ENCODE measurements at regions not wholly inside any gene's neighbourhood (a gene's known extent, or its start where the extent isn't known, plus 50 kb on each side); places are given as distances from the start of the nearest gene placed in this dataset.

- Histone ChIP-seq H3K27me3 (no peaks in the 10 kb centered on the region), H3K36me3 (no peaks in the 10 kb centered on the region), H3K9me3 (no peaks in the 10 kb centered on the region), H3K4me3 (no peak overlapping the region), H3K4me1 (no peaks in the 10 kb centered on the region), H3K27ac (no peak overlapping the region)
- no peak for TF ChIP-seq POLR2A (IDR thresholded peaks at IDR 0.05)
- TF ChIP-seq CTCF (IDR thresholded peaks at IDR 0.05 in 4 of 5, conservative IDR thresholded peaks at IDR 0.05 in 1 of 5) = no peak
- in situ Hi-C loops (cut with MboI; ENCODE audit: low sequenced_read_pairs in 4 of 4) (no loop called here), intact Hi-C loops (cut with DNase I; ENCODE audit: low total_unique reads) (no loop called here)
- DNase-seq (no peak), ATAC-seq (no peak)
Measured at GRCh38 chr16:7140899-7141298, 191.7 kb upstream of the RBFOX1 start.

- H3K4me3 ChIP-seq = no peak overlapping the region
- H3K9me3 ChIP-seq = no peaks in the 10 kb centered on the region
- in situ Hi-C loops (cut with MboI; ENCODE audit: low sequenced_read_pairs in 4 of 4) = no loop called here
- DNase-seq (no peak), ATAC-seq (no peak)
- H3K36me3 ChIP-seq = no peaks in the 10 kb centered on the region
- intact Hi-C loops (cut with DNase I; ENCODE audit: low total_unique reads) = no loop called here
- no peak for TF ChIP-seq POLR2A (IDR thresholded peaks at IDR 0.05)
- no peak for TF ChIP-seq CTCF (IDR thresholded peaks at IDR 0.05 in 4 of 5, conservative IDR thresholded peaks at IDR 0.05 in 1 of 5)
- H3K4me1 ChIP-seq = no peaks in the 10 kb centered on the region
- H3K27ac ChIP-seq = no peak overlapping the region
- H3K27me3 ChIP-seq = no peaks in the 10 kb centered on the region
Measured at GRCh38 chr16:7137560-7138330, 194.9 kb upstream of the RBFOX1 start.

GRCh38 chr16:7132465-7132864, 200.2 kb upstream of the RBFOX1 start:
- H3K4me1 ChIP-seq = no peaks in the 10 kb centered on the region
- no peaks in the 10 kb centered on the region for H3K27me3 ChIP-seq
- no peaks in the 10 kb centered on the region for H3K9me3 ChIP-seq
- in situ Hi-C loops (cut with MboI; ENCODE audit: low sequenced_read_pairs in 4 of 4) (no loop called here), intact Hi-C loops (cut with DNase I; ENCODE audit: low total_unique reads) (no loop called here)
- H3K36me3 ChIP-seq = no peaks in the 10 kb centered on the region
- no peak for DNase-seq
- no peak for ATAC-seq
- TF ChIP-seq POLR2A (IDR thresholded peaks at IDR 0.05) (no peak), CTCF (IDR thresholded peaks at IDR 0.05 in 4 of 5, conservative IDR thresholded peaks at IDR 0.05 in 1 of 5) (no peak)
- no peak overlapping the region for H3K27ac ChIP-seq
- H3K4me3 ChIP-seq = no peak overlapping the region

- in situ Hi-C loops (cut with MboI; ENCODE audit: low sequenced_read_pairs in 4 of 4) = no loop called here
- H3K4me1 ChIP-seq = no peaks in the 10 kb centered on the region
- H3K27me3 ChIP-seq = no peaks in the 10 kb centered on the region
- TF ChIP-seq CTCF (IDR thresholded peaks at IDR 0.05 in 4 of 5, conservative IDR thresholded peaks at IDR 0.05 in 1 of 5) (no peak), POLR2A (IDR thresholded peaks at IDR 0.05) (no peak)
- DNase-seq = no peak
- ATAC-seq = no peak
- no peak overlapping the region for H3K4me3 ChIP-seq
- H3K9me3 ChIP-seq = no peaks in the 10 kb centered on the region
- H3K27ac ChIP-seq = no peak overlapping the region
- no peaks in the 10 kb centered on the region for H3K36me3 ChIP-seq
- intact Hi-C loops (cut with DNase I; ENCODE audit: low total_unique reads) = no loop called here
Measured at GRCh38 chr16:7124701-7125100, 207.9 kb upstream of the RBFOX1 start.

- intact Hi-C loops (cut with DNase I; ENCODE audit: low total_unique reads) (no loop called here), in situ Hi-C loops (cut with MboI; ENCODE audit: low sequenced_read_pairs in 4 of 4) (no loop called here)
- TF ChIP-seq POLR2A (IDR thresholded peaks at IDR 0.05) (no peak), CTCF (IDR thresholded peaks at IDR 0.05 in 4 of 5, conservative IDR thresholded peaks at IDR 0.05 in 1 of 5) (no peak)
- Histone ChIP-seq H3K27me3 (no peaks in the 10 kb centered on the region), H3K36me3 (no peaks in the 10 kb centered on the region), H3K27ac (no peak overlapping the region), H3K4me3 (no peak overlapping the region), H3K9me3 (no peaks in the 10 kb centered on the region), H3K4me1 (no peaks in the 10 kb centered on the region)
- no peak for ATAC-seq
- no peak for DNase-seq
Measured at GRCh38 chr16:7124242-7124641, 208.4 kb upstream of the RBFOX1 start.
